HepG2 (cell line): ENCODE measurements at regions not wholly inside any gene's neighbourhood (a gene's known extent, or its start where the extent isn't known, plus 50 kb on each side); places are given as distances from the start of the nearest gene placed in this dataset.

Experiments
- ATAC-seq: fragments of 200-7000 bp; cut with Tn5 transposase; 3 replicates; pipeline ENCODE4 v1.9.1; 2020; ENCODE audit warnings: mild to moderate bottlenecking, moderate library complexity
- BruUV-seq: library from RNA; stranded (reverse); fragments of 400-500 nt; replicated peaks from 2 replicates; lab custom pipeline; 2021; lab: Mats Ljungman, UMichigan
- CTCF ChIA-PET: fragments of 300-600 bp; formaldehyde crosslinking; extraction: SDS; loops from one replicate; lab custom pipeline; 2021; ENCODE audit warnings: low total read pairs, inconsistent platforms, low intra/inter-chr PET ratio; lab: Yijun Ruan, JAX
- POLR2A ChIA-PET: fragments of 350-600 bp; sonication (Branson Sonifier 250); formaldehyde crosslinking; loops from one replicate; lab custom pipeline; 2020; ENCODE audit warnings: antibody characterized with exemption, inconsistent platforms; lab: Yijun Ruan, JAX
- DNase-seq: peaks from one replicate; pipeline ENCODE4 v3.0.0-alpha.2; 2015; ENCODE audit warnings: low spot score
- FAIRE-seq: peaks from 3 replicates; lab custom pipeline; 2011; peaks lifted over from hg19 to GRCh38; lab: Jason Lieb, UNC
- H2AFZ ChIP-seq: one replicate; pipeline ENCODE4 v1.6.1; 2011; ENCODE audit warnings: low read length, inconsistent platforms
- H3K27ac ChIP-seq: fragments of 300-600 bp; 3 replicates; pipeline ENCODE4 v1.8.0; 2011; ENCODE audit warnings: mixed run types, mild to moderate bottlenecking, mixed read lengths, low read length, inconsistent platforms; ENCODE audit not compliant: insufficient read depth; ENCODE audit errors: extremely low read length
- H3K27me3 ChIP-seq, 2 experiments: fragments of 200-600 bp in 1 of 2; 2 replicates in 1 of 2; 3 replicates in 1 of 2; pipeline versions ENCODE4 v1.6.0 to v1.8.0; 2011; ENCODE audit warnings: low read length in 2 of 2, mild to moderate bottlenecking in 2 of 2, moderate library complexity in 2 of 2, inconsistent platforms in 1 of 2; ENCODE audit not compliant: insufficient read depth in 2 of 2, control insufficient read depth in 1 of 2
- H3K36me3 ChIP-seq, 2 experiments: fragments of 200-600 bp in 1 of 2; replicated peaks in 1 of 2; 2 replicates in 1 of 2; 3 replicates in 1 of 2; pipeline versions ENCODE4 v1.5.1 to v1.8.0; 2011; ENCODE audit warnings: low read length in 2 of 2, inconsistent platforms in 1 of 2; ENCODE audit not compliant: insufficient read depth in 2 of 2, control insufficient read depth in 1 of 2
- H3K4me1 ChIP-seq: 2 replicates; pipeline ENCODE4 v1.5.1; 2012; ENCODE audit warnings: low read length, inconsistent platforms; ENCODE audit not compliant: insufficient read depth
- H3K4me2 ChIP-seq: 2 replicates; pipeline ENCODE4 v1.6.0; 2011; ENCODE audit warnings: low read depth, low read length, inconsistent platforms
- H3K4me3 ChIP-seq, 3 experiments: fragments of 200-600 bp in 1 of 3; sonication (generic), shearing (Covaris generic) in 1 of 3; replicated peaks in 1 of 3; 2 replicates each; pipeline ENCODE4 v1.5.1; 2011 to 2016; ENCODE audit warnings: low read length in 3 of 3, inconsistent platforms in 2 of 3, low read depth in 2 of 3, mild to moderate bottlenecking in 2 of 3, control low read depth in 1 of 3, mixed read lengths in 1 of 3; ENCODE audit not compliant: insufficient read depth in 1 of 3
- H3K79me2 ChIP-seq: one replicate; pipeline ENCODE4 v1.6.1; 2011; ENCODE audit warnings: low read length, inconsistent platforms; ENCODE audit not compliant: insufficient read depth
- H3K9ac ChIP-seq: 2 replicates; pipeline ENCODE4 v1.6.0; 2011; ENCODE audit warnings: mild to moderate bottlenecking, low read depth, low read length, inconsistent platforms; ENCODE audit not compliant: insufficient read depth
- H3K9me3 ChIP-seq: 2 replicates; pipeline ENCODE4 v1.5.1; 2012; ENCODE audit warnings: mild to moderate bottlenecking, low read length
- H4K20me1 ChIP-seq: 2 replicates; pipeline ENCODE4 v1.6.0; 2011; ENCODE audit warnings: inconsistent platforms, mild to moderate bottlenecking, low read length, moderate library complexity; ENCODE audit not compliant: insufficient read depth
- FOXA3 ChIP-seq: IDR thresholded peaks from 2 replicates; pipeline ENCODE4 v1.6.1; 2016; ENCODE audit warnings: missing genetic modification reagents, missing compliant biosample characterization
- LCORL ChIP-seq, 2 experiments: fragments of 450-650 bp in 1 of 2; sonication (generic) in 1 of 2; formaldehyde crosslinking in 1 of 2; IDR thresholded peaks; 2 replicates each; pipeline versions ENCODE4 v1.5.0 to v1.6.1; 2017 to 2020; ENCODE audit warnings: antibody characterized with exemption in 1 of 2, missing genetic modification reagents in 1 of 2
- MBD4 ChIP-seq: IDR thresholded peaks from 2 replicates; pipeline ENCODE4 v1.6.1; 2012; ENCODE audit warnings: low read length, inconsistent platforms, borderline replicate concordance
- PHF21A ChIP-seq: sonication (generic); formaldehyde crosslinking; IDR thresholded peaks from 2 replicates; pipeline ENCODE4 v1.5.0; 2020; ENCODE audit warnings: mild to moderate bottlenecking, missing genetic modification reagents
- SMARCC2 ChIP-seq: fragments of 450-650 bp; IDR thresholded peaks from 2 replicates; pipeline ENCODE4 v1.6.1; 2017; ENCODE audit warnings: antibody characterized with exemption, mild to moderate bottlenecking
- SUZ12 ChIP-seq: fragments of 150-350 bp; IDR thresholded peaks from 2 replicates; pipeline ENCODE4 v1.6.1; 2014; ENCODE audit warnings: low read depth, low read length
- ZBTB7A ChIP-seq: sonication (generic); formaldehyde crosslinking; IDR thresholded peaks from 2 replicates; pipeline ENCODE4 v1.8.0; 2022; ENCODE audit warnings: mild to moderate bottlenecking, missing genetic modification reagents
- ZNF350 ChIP-seq: sonication (generic); formaldehyde crosslinking; IDR thresholded peaks from 2 replicates; pipeline ENCODE4 v1.4.0; 2020; ENCODE audit warnings: mild to moderate bottlenecking, low read depth, missing genetic modification reagents, borderline replicate concordance
- ZNF678 ChIP-seq: sonication (generic); formaldehyde crosslinking; IDR thresholded peaks from 2 replicates; pipeline ENCODE4 v1.4.0; 2020; ENCODE audit warnings: mild to moderate bottlenecking, missing genetic modification reagents
- ZNF749 ChIP-seq: sonication (generic); formaldehyde crosslinking; IDR thresholded peaks from 2 replicates; pipeline ENCODE4 v1.8.0; 2022; ENCODE audit warnings: mild to moderate bottlenecking, missing genetic modification reagents, moderate library complexity, borderline replicate concordance
- WGBS: methylation state at CpG from one replicate; pipeline ENCODE4 v1.1.6; 2017; ENCODE audit warnings: low lambda C conversion rate; 5-methylcytosine and 5-hydroxymethylcytosine counted together
- in situ Hi-C: cut with HindIII; loops from 2 replicates; pipeline ENCODE4 v1.10.0; 2017; ENCODE audit warnings: low pct_unique_long_range_greater_than_20kb; ENCODE audit not compliant: extremely low pct_ligation_motif_present
- intact Hi-C: fragments of 100-400 bp; cut with micrococcal nuclease; formaldehyde crosslinking; loops from one replicate; pipeline ENCODE4 v1.10.0; 2022; ENCODE audit not compliant: unreplicated experiment

- FAIRE-seq: no peak
- no TSS peak for BruUV-seq
- Histone ChIP-seq H4K20me1 (no peaks in the 10 kb centered on the region), H2AFZ (no peak overlapping the region), H3K9me3 (no peaks in the 10 kb centered on the region), H3K79me2 (no peaks in the 10 kb centered on the region), H3K27ac (no peak overlapping the region), H3K4me1 (no peaks in the 10 kb centered on the region), H3K4me3 (no peak overlapping the region), H3K9ac (no peak overlapping the region), H3K4me2 (no peak overlapping the region), H3K36me3 (no peaks in the 10 kb centered on the region)
- in situ Hi-C loops (no loop called here), intact Hi-C loops (no loop called here)
- ChIA-PET CTCF (no interaction called here), POLR2A (no interaction called here)
- TF ChIP-seq ZBTB7A (CRISPR knock-in tag): no peak
- TF ChIP-seq LCORL (IDR thresholded peaks at IDR 0.05): no peak
- no peak for TF ChIP-seq LCORL (CRISPR knock-in tag; IDR thresholded peaks at IDR 0.05)
- no peak for TF ChIP-seq ZNF749
- TF ChIP-seq SMARCC2: no peak
- TF ChIP-seq, all 625 proteins: peak for 0
- H3K27me3 ChIP-seq: no peaks in the 10 kb centered on the region
- WGBS: 12% methylated on average over 3 of the region's 3 CpGs
- no peak for DNase-seq
- ATAC-seq: no peak
Observed at GRCh38 chr3:152672320-152672649, 162.6 kb upstream of the P2RY1 start.

- H3K4me3 ChIP-seq: no peak overlapping the region
- no peak overlapping the region for H3K4me2 ChIP-seq
- no TSS peak for BruUV-seq
- in situ Hi-C loops: no loop called here
- 3% methylated on average over 2 of the region's 2 CpGs for WGBS
- H3K4me1 ChIP-seq: no peaks in the 10 kb centered on the region
- no peak for FAIRE-seq
- H3K9ac ChIP-seq: no peak overlapping the region
- ChIA-PET POLR2A (no interaction called here), CTCF (no interaction called here)
- intact Hi-C loops: no loop called here
- no peak overlapping the region for H2AFZ ChIP-seq
- H3K36me3 ChIP-seq: no peaks in the 10 kb centered on the region
- H3K79me2 ChIP-seq: no peaks in the 10 kb centered on the region
- TF ChIP-seq SUZ12 (no peak), FOXA3 (CRISPR knock-in tag) (no peak), ZNF678 (CRISPR knock-in tag) (no peak), PHF21A (CRISPR knock-in tag) (no peak), ZNF350 (CRISPR knock-in tag) (no peak), MBD4 (no peak)
- TF ChIP-seq, all 625 proteins: peak for 0
- no peaks in the 10 kb centered on the region for H3K9me3 ChIP-seq
- H3K27me3 ChIP-seq: no peaks in the 10 kb centered on the region; a peak in 1 of 5 replicates
- H3K27ac ChIP-seq: no peak overlapping the region
- DNase-seq (no peak), ATAC-seq (no peak)
- H4K20me1 ChIP-seq: no peaks in the 10 kb centered on the region
Observed at GRCh38 chr3:152676810-152677379, 158.0 kb upstream of the P2RY1 start.
